IPS DF 19.7 (cell line): ENCODE measurements at regions not wholly inside any gene's neighbourhood (a gene's known extent, or its start where the extent isn't known, plus 50 kb on each side); places are given as distances from the start of the nearest gene placed in this dataset.
"Not testable (repeated sequence)": the region's sequence is repeated elsewhere in the genome, so short reads cannot be mapped to it uniquely, and the experiment has no call there.

Source experiments
- DNase-seq: peaks from one replicate; pipeline ENCODE4 v3.0.0-alpha.2; 2013; ENCODE audit warnings: low read depth, low spot score

GRCh38 chr21:9024006-9024767, 1497.2 kb upstream of the TPTE start:
- not testable (repeated sequence) for DNase-seq

GRCh38 chr21:9026729-9027416, 1494.5 kb upstream of the TPTE start:
- DNase-seq: not testable (repeated sequence)

- not testable (repeated sequence) for DNase-seq
Measured at GRCh38 chr21:9027417-9027800, 1494.0 kb upstream of the TPTE start.

GRCh38 chr21:9028624-9029431, 1492.6 kb upstream of the TPTE start:
- DNase-seq: not testable (repeated sequence)

GRCh38 chr21:9030141-9030665, 1491.2 kb upstream of the TPTE start:
- DNase-seq: not testable (repeated sequence)

GRCh38 chr21:9031482-9032374, 1489.7 kb upstream of the TPTE start:
- DNase-seq: not testable (repeated sequence)

- not testable (repeated sequence) for DNase-seq
Measured at GRCh38 chr21:9032547-9032946, 1488.8 kb upstream of the TPTE start.

- DNase-seq: not testable (repeated sequence)
Measured at GRCh38 chr21:9033295-9033694, 1488.1 kb upstream of the TPTE start.

- not testable (repeated sequence) for DNase-seq
Measured at GRCh38 chr21:9034491-9035200, 1486.7 kb upstream of the TPTE start.

GRCh38 chr21:9035225-9035624, 1486.2 kb upstream of the TPTE start:
- DNase-seq: not testable (repeated sequence)

GRCh38 chr21:9035970-9036369, 1485.4 kb upstream of the TPTE start:
- not testable (repeated sequence) for DNase-seq

GRCh38 chr21:9036966-9037587, 1484.3 kb upstream of the TPTE start:
- DNase-seq: not testable (repeated sequence)

GRCh38 chr21:9037588-9038544, 1483.5 kb upstream of the TPTE start:
- not testable (repeated sequence) for DNase-seq

GRCh38 chr21:9039520-9040365, 1481.6 kb upstream of the TPTE start:
- DNase-seq: not testable (repeated sequence)

- not testable (repeated sequence) for DNase-seq
Measured at GRCh38 chr21:9040406-9040805, 1481.0 kb upstream of the TPTE start.

GRCh38 chr21:9041175-9041948, 1480.0 kb upstream of the TPTE start:
- DNase-seq: not testable (repeated sequence)

GRCh38 chr21:9043089-9043488, 1478.3 kb upstream of the TPTE start:
- not testable (repeated sequence) for DNase-seq
